ENCODE measurements at regions not wholly inside any gene's neighbourhood (a gene's known extent, or its start where the extent isn't known, plus 50 kb on each side); places are given as distances from the start of the nearest gene placed in this dataset.
A peak's percentile ranks its signal among the peaks of the same experiment; 100 is the strongest.

- H3K4me1 Mint-ChIP-seq (ENCODE audit: low read depth, unreplicated experiment): peaks cover 17% of the 10 kb centered on the region
- TF ChIP-seq EZH2 (IDR thresholded peaks at IDR 0.05; ENCODE audit: insufficient read depth, low read length) (no peak), CTCF (IDR thresholded peaks at IDR 0.05; ENCODE audit: insufficient read depth, low read depth, low read length) (no peak)
- FAIRE-seq (no peak), DNase-seq (ENCODE audit: low read depth) (peak; percentile 66)
- no peaks in the 10 kb centered on the region for H4K20me1 ChIP-seq (ENCODE audit: insufficient read depth, low read length)
- no peaks in the 10 kb centered on the region for H3K36me3 ChIP-seq (ENCODE audit: insufficient read depth, low read length)
- no peaks in the 10 kb centered on the region for H3K9me3 ChIP-seq (ENCODE audit: insufficient read depth, low read depth, low read length)
- H3K4me3 Mint-ChIP-seq (ENCODE audit: unreplicated experiment): no peak overlapping the region
- H3K27ac Mint-ChIP-seq (ENCODE audit: unreplicated experiment): peak overlapping the region; percentile 26
- H3K27me3 ChIP-seq (ENCODE audit: insufficient read depth, low read length): no peaks in the 10 kb centered on the region
- peak overlapping the region; percentile 75 for H3K27ac ChIP-seq (ENCODE audit: low read depth, low read length)
- H3K36me3 Mint-ChIP-seq (ENCODE audit: low read depth, unreplicated experiment): no peaks in the 10 kb centered on the region
- H3K79me2 ChIP-seq (ENCODE audit: insufficient read depth, low read length): no peaks in the 10 kb centered on the region
- no peak overlapping the region for H2AFZ ChIP-seq (ENCODE audit: low read depth, low read length)
- no peaks in the 10 kb centered on the region for H3K9me3 Mint-ChIP-seq (ENCODE audit: unreplicated experiment)
- H3K4me3 ChIP-seq (ENCODE audit: insufficient read depth, low read depth, low read length): peak overlapping the region; percentile 45
- peak overlapping the region; percentile 30 for H3K9ac ChIP-seq (ENCODE audit: low read length)
- no peaks in the 10 kb centered on the region for H3K27me3 Mint-ChIP-seq (ENCODE audit: low read depth, unreplicated experiment)
- peaks cover 11% of the 10 kb centered on the region for H3K4me1 ChIP-seq (ENCODE audit: insufficient read depth, low read length)
- peak overlapping the region; percentile 67 for H3K4me2 ChIP-seq (ENCODE audit: low read length)
These were observed 482.3 kb upstream of the MANEA start for GRCh38 chr6:95094751-95095663.

- Histone ChIP-seq H3K27me3 (ENCODE audit: insufficient read depth, low read length) (no peaks in the 10 kb centered on the region), H2AFZ (ENCODE audit: low read depth, low read length) (no peak overlapping the region), H3K4me1 (ENCODE audit: insufficient read depth, low read length) (peaks cover 11% of the 10 kb centered on the region), H3K36me3 (ENCODE audit: insufficient read depth, low read length) (no peaks in the 10 kb centered on the region), H3K9ac (ENCODE audit: low read length) (no peak overlapping the region), H3K9me3 (ENCODE audit: insufficient read depth, low read depth, low read length) (no peaks in the 10 kb centered on the region), H3K4me3 (ENCODE audit: insufficient read depth, low read depth, low read length) (no peak overlapping the region), H3K4me2 (ENCODE audit: low read length) (no peak overlapping the region), H4K20me1 (ENCODE audit: insufficient read depth, low read length) (no peaks in the 10 kb centered on the region), H3K27ac (ENCODE audit: low read depth, low read length) (no peak overlapping the region), H3K79me2 (ENCODE audit: insufficient read depth, low read length) (no peaks in the 10 kb centered on the region)
- Mint-ChIP-seq H3K27me3 (ENCODE audit: low read depth, unreplicated experiment) (no peaks in the 10 kb centered on the region), H3K36me3 (ENCODE audit: low read depth, unreplicated experiment) (no peaks in the 10 kb centered on the region), H3K9me3 (ENCODE audit: unreplicated experiment) (no peaks in the 10 kb centered on the region), H3K4me1 (ENCODE audit: low read depth, unreplicated experiment) (peaks cover 17% of the 10 kb centered on the region), H3K4me3 (ENCODE audit: unreplicated experiment) (no peak overlapping the region), H3K27ac (ENCODE audit: unreplicated experiment) (no peak overlapping the region)
- FAIRE-seq (no peak), DNase-seq (ENCODE audit: low read depth) (no peak)
- TF ChIP-seq EZH2 (IDR thresholded peaks at IDR 0.05; ENCODE audit: insufficient read depth, low read length): no peak
- no peak for TF ChIP-seq CTCF (IDR thresholded peaks at IDR 0.05; ENCODE audit: insufficient read depth, low read depth, low read length)
These were observed 481.5 kb upstream of the MANEA start for GRCh38 chr6:95095855-95096254.

- H3K9me3 ChIP-seq (ENCODE audit: insufficient read depth, low read depth, low read length): no peaks in the 10 kb centered on the region
- no peak for DNase-seq (ENCODE audit: low read depth)
- TF ChIP-seq CTCF (IDR thresholded peaks at IDR 0.05; ENCODE audit: insufficient read depth, low read depth, low read length): no peak
- no peak for TF ChIP-seq EZH2 (IDR thresholded peaks at IDR 0.05; ENCODE audit: insufficient read depth, low read length)
- H3K36me3 Mint-ChIP-seq (ENCODE audit: low read depth, unreplicated experiment): no peaks in the 10 kb centered on the region
- no peak overlapping the region for H3K4me3 Mint-ChIP-seq (ENCODE audit: unreplicated experiment)
- peaks cover 4% of the 10 kb centered on the region for H3K4me1 ChIP-seq (ENCODE audit: insufficient read depth, low read length)
- H3K4me3 ChIP-seq (ENCODE audit: insufficient read depth, low read depth, low read length): no peak overlapping the region
- H3K9me3 Mint-ChIP-seq (ENCODE audit: unreplicated experiment): no peaks in the 10 kb centered on the region
- H3K9ac ChIP-seq (ENCODE audit: low read length): no peak overlapping the region
- H2AFZ ChIP-seq (ENCODE audit: low read depth, low read length): no peak overlapping the region
- H3K4me1 Mint-ChIP-seq (ENCODE audit: low read depth, unreplicated experiment): peaks cover 8% of the 10 kb centered on the region
- no peak overlapping the region for H3K27ac Mint-ChIP-seq (ENCODE audit: unreplicated experiment)
- H3K27ac ChIP-seq (ENCODE audit: low read depth, low read length): no peak overlapping the region
- H3K4me2 ChIP-seq (ENCODE audit: low read length): no peak overlapping the region
- no peaks in the 10 kb centered on the region for H3K27me3 Mint-ChIP-seq (ENCODE audit: low read depth, unreplicated experiment)
- no peaks in the 10 kb centered on the region for H3K27me3 ChIP-seq (ENCODE audit: insufficient read depth, low read length)
- no peaks in the 10 kb centered on the region for H4K20me1 ChIP-seq (ENCODE audit: insufficient read depth, low read length)
- H3K79me2 ChIP-seq (ENCODE audit: insufficient read depth, low read length): no peaks in the 10 kb centered on the region
- H3K36me3 ChIP-seq (ENCODE audit: insufficient read depth, low read length): no peaks in the 10 kb centered on the region
- FAIRE-seq: no peak
These were observed 477.9 kb upstream of the MANEA start for GRCh38 chr6:95099410-95099809.

Data from astrocyte (in vitro differentiated cells and primary cell).